Neuron (in vitro differentiated cells): ENCODE measurements at regions not wholly inside any gene's neighbourhood (a gene's known extent, or its start where the extent isn't known, plus 50 kb on each side); places are given as distances from the start of the nearest gene placed in this dataset.
"Not testable (repeated sequence)": the region's sequence is repeated elsewhere in the genome, so short reads cannot be mapped to it uniquely, and the experiment has no call there.

Source experiments
- H2AFZ ChIP-seq: one replicate; pipeline ENCODE4 v1.6.1; 2013; ENCODE audit warnings: low read depth, mild to moderate bottlenecking, inconsistent platforms, low read length, moderate library complexity
- H3K27me3 ChIP-seq: one replicate; pipeline ENCODE4 v1.6.1; 2013; ENCODE audit warnings: low read length; ENCODE audit not compliant: insufficient read depth
- H3K36me3 ChIP-seq: one replicate; pipeline ENCODE4 v1.6.1; 2013; ENCODE audit warnings: low read length; ENCODE audit not compliant: insufficient read depth
- H3K4me1 ChIP-seq: one replicate; pipeline ENCODE4 v1.6.1; 2013; ENCODE audit warnings: low read length; ENCODE audit not compliant: insufficient read depth
- H3K4me3 ChIP-seq: 2 replicates; pipeline ENCODE4 v1.5.1; 2013; ENCODE audit warnings: mild to moderate bottlenecking, low read length, moderate library complexity
- H3K9me3 ChIP-seq: one replicate; pipeline ENCODE4 v1.6.1; 2013; ENCODE audit warnings: low read length

DNA sequence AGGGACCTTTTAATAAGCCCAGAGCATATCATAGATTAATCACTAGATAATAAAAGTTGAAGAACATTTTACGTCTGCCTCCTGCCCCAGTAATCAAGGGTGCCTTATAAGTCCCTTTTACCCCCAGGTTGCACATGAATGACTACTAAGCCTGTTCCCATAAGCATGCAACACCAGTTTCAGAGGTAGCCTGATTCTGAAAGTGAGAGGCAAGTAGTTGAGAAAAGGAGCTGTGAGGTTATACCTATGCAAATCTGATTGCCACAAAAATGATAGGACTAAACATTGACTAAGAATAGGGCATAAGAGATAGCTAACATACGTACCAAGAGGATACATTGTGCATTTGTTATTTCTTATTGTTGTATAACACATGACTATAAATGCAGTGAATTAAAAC, 681.9 kb downstream of the ISL1 start:
- Histone ChIP-seq H3K27me3 (no peaks in the 10 kb centered on the region), H3K9me3 (no peaks in the 10 kb centered on the region), H2AFZ (no peak overlapping the region), H3K4me3 (no peak overlapping the region), H3K4me1 (no peaks in the 10 kb centered on the region), H3K36me3 (no peaks in the 10 kb centered on the region)

DNA sequence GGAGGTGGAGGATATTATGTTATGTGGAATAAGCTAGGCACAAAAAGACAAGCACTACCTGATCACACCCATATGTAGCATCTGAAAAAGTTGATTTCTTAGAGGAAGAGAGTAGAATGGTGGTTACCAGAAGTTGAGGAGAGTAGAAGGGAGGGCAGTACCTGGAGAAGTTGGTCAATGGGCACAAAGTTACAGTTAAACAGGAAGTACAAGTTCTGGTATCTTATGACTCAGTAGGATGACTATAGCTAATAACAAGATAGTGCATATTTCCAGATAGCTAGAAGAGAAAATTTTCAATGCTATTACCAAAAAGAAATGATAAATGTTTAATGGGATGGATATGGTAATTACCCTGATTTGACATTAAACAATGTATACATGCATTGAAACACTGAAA, 686.7 kb downstream of the ISL1 start:
- H3K36me3 ChIP-seq, result no peaks in the 10 kb centered on the region
- no peak overlapping the region for H3K4me3 ChIP-seq
- no peaks in the 10 kb centered on the region for H3K27me3 ChIP-seq
- peaks cover 2% of the 10 kb centered on the region for H3K9me3 ChIP-seq
- no peaks in the 10 kb centered on the region for H3K4me1 ChIP-seq
- H2AFZ ChIP-seq, result no peak overlapping the region

DNA sequence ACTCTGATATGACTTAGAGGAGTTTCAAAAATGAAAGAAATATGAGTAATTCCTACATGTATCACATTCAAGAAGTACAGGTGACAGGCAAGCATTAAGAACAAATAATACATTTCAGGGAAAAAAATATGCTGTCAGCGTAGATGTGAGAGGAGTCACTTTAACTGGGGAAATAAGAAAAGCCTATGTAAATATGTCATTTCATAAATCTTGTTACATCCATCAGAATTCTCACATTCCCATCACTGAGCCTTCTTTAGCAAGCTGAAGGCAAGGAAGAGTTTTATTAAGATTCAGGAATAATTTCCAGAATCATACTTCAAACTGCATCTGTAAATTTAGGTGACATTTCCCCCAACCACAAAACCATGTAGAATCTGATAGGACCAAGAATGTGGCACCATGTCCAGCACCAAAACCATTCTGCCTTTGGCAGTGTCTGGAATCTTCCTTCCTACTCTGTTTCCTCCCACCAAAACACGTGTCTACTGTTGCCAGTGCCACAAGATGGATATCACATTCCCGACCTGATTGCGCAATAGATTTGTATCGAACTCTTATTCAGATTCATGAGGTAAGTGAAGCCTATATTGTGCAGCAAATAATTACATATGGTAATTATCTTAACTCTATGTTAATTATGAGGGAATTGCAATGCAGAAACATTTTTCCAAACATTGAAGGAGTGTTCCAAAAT, 690.9 kb downstream of the ISL1 start:
- H2AFZ ChIP-seq, result no peak overlapping the region
- peaks cover 2% of the 10 kb centered on the region for H3K9me3 ChIP-seq
- H3K27me3 ChIP-seq, result no peaks in the 10 kb centered on the region
- no peak overlapping the region for H3K4me3 ChIP-seq
- H3K36me3 ChIP-seq, result no peaks in the 10 kb centered on the region
- H3K4me1 ChIP-seq, result peaks cover 20% of the 10 kb centered on the region

DNA sequence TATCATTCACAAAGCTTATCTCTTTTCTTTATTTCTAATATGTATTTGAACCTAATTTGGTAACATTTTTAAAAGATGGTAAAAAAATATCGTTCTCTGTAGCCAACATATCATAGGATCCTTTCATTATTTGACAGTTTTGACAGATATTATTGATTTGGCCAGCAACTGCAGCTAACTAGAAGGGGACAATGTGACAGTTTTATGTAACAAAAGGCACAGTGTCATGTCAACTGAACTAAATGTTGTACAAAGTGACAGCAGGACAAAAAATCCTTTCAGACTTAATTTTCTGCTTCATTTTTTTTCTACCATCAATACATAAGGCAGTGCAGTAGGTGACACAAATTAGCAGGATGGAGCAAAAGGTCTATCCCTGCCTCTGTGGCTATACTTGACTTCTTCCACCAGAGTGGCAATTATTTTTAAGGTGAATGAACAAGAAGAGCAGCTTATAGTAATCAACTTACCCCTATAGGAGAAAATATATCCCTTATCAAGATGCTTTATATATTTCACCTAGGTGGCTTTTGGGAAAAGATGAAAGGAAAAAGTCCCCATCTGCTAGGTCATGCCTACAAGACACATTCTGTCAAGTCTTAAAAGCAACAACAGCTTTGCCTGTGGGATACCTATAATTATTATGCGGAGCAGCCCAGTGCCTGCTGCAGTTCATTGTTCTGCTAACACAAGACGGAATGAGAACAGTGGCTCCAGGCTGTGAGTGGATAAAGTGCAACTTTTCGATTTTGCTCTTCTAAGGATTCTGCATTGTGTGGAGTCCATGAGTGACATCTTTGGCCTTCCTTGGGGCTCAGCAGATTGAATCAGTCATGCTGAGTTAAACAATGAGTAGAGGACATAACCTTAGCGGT, 694.9 kb downstream of the ISL1 start:
- H3K27me3 ChIP-seq, result peaks cover 4% of the 10 kb centered on the region
- H3K36me3 ChIP-seq, result no peaks in the 10 kb centered on the region
- peaks cover 14% of the 10 kb centered on the region for H3K9me3 ChIP-seq
- H3K4me3 ChIP-seq, result no peak overlapping the region
- no peak overlapping the region for H2AFZ ChIP-seq
- peaks cover 21% of the 10 kb centered on the region for H3K4me1 ChIP-seq

DNA sequence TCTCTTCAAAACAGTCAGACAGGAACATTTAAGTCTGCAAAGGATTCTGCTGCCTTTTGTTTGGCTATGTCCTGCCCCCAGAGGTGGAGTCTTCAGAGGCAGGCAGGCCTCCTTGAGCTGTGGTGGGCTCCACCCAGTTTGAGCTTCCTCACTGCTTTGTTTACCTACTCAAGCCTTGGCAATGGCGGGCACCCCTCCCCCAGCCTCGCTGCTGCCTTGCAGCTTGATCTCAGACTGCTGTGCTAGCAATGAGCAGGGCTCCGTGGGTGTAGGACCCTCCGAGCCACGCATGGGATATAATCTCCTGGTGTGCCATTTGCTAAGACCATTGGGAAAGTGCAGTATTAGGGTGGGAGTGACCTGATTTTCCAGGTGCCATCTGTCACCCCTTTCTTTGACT, 685.4 kb upstream of the ITGA1 start:
- not testable (repeated sequence) for H3K27me3 ChIP-seq, H3K36me3 ChIP-seq, H3K9me3 ChIP-seq, H3K4me1 ChIP-seq, H2AFZ ChIP-seq, H3K4me3 ChIP-seq

DNA sequence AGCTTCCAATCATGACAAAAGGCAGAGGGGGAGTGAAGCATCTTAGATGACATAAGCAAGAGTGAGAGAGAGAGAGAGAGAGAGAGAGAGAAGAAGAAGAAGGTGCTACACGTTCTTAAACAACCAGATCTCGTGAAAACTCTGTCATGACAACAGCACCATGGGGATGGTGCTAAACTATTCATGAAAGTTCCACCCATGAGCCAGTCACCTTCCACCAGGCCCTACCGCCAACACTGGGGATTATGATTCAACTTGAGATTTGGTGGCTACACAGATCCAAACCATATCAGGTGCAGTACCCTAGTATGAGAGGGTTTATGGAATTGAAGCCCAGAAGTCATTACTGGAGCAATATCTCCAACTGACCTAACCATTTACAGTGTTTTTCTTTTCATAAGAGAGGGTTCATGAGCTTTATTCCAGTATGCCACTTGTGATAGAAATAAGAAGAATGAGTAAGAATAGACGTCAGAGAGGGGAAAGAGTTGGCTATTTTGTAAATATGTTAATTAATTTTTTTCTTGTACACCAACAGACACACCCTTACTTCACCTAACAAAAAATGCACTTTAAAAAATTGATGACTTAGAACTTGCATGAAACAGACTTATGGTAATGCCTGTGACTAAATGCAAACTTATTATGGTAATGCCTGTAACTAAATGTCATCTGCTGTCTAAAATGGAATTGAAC, 680.4 kb upstream of the ITGA1 start:
- Histone ChIP-seq H3K27me3 (no peaks in the 10 kb centered on the region), H3K4me3 (no peak overlapping the region), H3K9me3 (no peaks in the 10 kb centered on the region), H2AFZ (no peak overlapping the region), H3K36me3 (no peaks in the 10 kb centered on the region), H3K4me1 (no peaks in the 10 kb centered on the region)

DNA sequence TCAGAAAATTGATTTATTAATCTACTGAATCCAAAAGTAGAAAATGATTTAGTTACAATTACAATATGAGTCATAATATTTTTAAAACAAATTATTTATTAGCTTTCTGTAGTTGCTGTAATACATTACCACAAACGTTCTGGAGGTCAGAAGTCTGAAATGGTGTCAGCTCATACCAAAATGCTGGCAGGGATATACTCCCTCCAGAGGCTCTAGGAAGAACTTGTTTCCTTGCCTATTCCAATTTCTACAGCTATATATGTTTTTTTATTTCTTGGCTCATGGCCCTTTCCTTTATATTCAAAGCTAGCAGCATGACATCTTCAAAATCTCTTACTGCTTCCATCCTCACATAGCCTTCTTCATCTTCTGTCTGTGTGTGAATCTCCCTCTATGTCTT, 667.9 kb upstream of the ITGA1 start:
- H3K4me1 ChIP-seq, result no peaks in the 10 kb centered on the region
- H3K4me3 ChIP-seq, result no peak overlapping the region
- no peaks in the 10 kb centered on the region for H3K9me3 ChIP-seq
- H2AFZ ChIP-seq, result no peak overlapping the region
- no peaks in the 10 kb centered on the region for H3K27me3 ChIP-seq
- H3K36me3 ChIP-seq, result no peaks in the 10 kb centered on the region

DNA sequence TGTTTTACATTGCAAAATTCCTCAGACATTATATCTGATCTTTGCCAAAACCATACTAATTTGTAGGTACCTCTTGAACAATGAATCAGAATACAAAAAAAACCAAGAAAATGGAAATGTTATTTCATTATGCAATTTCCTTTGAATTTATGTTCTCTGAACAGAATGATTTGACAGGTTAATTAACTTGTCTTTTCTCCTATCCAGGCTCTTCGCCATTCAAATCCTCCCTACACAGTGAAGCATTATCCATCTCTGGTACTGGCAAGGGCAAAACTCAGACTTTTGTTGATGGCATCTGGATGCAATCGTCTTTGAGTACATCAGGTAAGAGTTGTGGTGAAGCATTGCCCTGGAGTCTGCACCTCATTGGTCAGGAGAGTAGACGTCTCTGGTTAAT, 655.7 kb upstream of the ITGA1 start:
- no peak overlapping the region for H2AFZ ChIP-seq
- peaks cover under 1% of the 10 kb centered on the region for H3K4me1 ChIP-seq
- no peaks in the 10 kb centered on the region for H3K9me3 ChIP-seq
- no peaks in the 10 kb centered on the region for H3K36me3 ChIP-seq
- no peaks in the 10 kb centered on the region for H3K27me3 ChIP-seq
- H3K4me3 ChIP-seq, result no peak overlapping the region

DNA sequence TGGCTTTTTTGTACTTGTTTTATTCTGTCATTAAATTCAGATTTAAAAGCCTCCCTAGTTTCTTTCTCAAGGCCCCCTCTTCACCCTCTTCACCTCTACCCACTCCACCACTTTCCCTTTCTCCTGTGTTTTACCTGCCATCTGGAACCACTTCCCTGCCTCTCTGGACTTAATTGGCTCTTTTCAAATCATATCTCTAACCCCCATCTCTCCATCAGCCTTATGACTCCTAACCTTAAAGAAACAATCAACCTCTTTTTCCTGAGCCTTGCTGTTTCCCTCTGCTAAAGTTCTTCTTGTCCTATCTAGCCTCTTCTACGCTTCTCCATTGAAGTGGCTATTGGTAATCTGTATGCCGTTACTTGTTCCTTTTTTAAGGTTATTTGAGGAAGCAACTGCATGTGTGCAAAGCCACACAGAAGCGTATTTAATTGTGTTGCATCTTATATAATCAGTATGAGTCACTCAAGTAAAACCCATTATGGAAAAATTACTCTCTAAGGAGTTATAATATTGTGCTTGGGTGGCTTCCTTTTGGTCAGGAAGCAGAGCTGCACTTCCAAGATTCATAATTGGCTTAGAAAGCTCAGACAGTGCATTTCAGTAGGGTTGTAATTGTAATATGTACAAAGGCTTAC, 653.6 kb upstream of the ITGA1 start:
- no peak overlapping the region for H3K4me3 ChIP-seq
- H3K36me3 ChIP-seq, result no peaks in the 10 kb centered on the region
- H2AFZ ChIP-seq, result no peak overlapping the region
- H3K27me3 ChIP-seq, result no peaks in the 10 kb centered on the region
- peaks cover 4% of the 10 kb centered on the region for H3K4me1 ChIP-seq
- H3K9me3 ChIP-seq, result no peaks in the 10 kb centered on the region

DNA sequence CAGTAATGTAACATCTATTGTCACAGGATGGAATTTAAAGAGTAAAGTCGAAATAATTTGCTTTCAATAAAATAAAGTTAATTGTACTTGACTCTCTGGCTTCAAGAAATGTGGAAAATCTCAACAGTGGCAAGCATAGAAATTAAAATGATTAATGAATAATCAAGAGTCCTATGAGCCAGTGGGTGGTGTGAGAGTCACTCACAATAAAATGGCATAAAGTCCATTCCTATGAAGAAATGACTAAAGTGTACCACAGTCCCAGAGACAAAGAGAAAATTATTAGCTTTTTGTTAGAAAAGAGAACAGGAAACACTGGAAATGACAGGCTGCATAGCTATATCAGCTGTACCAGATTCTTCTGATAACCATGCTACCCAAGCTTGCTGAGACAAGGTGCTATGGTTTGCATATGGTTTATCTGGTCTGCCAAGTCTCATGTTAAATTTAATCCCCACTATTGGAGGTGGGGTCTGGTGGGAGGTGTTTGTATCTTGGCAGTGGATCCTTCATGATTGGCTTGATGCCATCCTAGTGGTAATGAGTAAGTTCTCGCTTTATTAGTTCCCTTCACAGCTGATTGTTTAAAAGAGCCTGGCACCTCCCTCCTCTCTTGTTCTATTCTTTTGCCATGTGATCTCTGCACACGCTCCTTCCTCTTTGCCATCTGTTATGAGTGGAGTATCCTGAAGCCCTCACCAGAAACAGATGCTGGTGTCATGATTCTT, 647.7 kb upstream of the ITGA1 start:
- H3K27me3 ChIP-seq, result no peaks in the 10 kb centered on the region
- H3K9me3 ChIP-seq, result no peaks in the 10 kb centered on the region
- H3K4me1 ChIP-seq, result peaks cover 4% of the 10 kb centered on the region
- no peak overlapping the region for H3K4me3 ChIP-seq
- H2AFZ ChIP-seq, result no peak overlapping the region
- H3K36me3 ChIP-seq, result no peaks in the 10 kb centered on the region

DNA sequence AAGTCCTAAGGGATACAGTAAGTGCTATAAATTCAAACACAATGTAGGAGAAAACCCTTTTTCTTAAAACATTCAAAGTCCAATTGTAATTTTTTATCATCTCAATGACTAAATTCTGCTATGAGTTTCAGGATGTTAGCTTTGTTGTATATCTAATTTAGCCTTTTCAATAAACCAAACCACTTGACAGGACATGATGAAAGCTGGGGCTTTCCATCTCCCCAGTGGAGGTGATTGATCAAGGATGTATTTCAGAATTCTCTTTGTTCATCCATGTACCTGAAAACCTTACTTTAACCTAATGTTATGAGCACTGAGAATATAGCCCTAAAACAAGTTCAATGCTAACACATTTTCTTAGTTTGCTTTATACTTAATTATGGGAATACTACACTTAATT, 639.0 kb upstream of the ITGA1 start:
- H3K9me3 ChIP-seq, result no peaks in the 10 kb centered on the region
- no peak overlapping the region for H3K4me3 ChIP-seq
- no peaks in the 10 kb centered on the region for H3K27me3 ChIP-seq
- no peak overlapping the region for H2AFZ ChIP-seq
- no peaks in the 10 kb centered on the region for H3K36me3 ChIP-seq
- no peaks in the 10 kb centered on the region for H3K4me1 ChIP-seq

DNA sequence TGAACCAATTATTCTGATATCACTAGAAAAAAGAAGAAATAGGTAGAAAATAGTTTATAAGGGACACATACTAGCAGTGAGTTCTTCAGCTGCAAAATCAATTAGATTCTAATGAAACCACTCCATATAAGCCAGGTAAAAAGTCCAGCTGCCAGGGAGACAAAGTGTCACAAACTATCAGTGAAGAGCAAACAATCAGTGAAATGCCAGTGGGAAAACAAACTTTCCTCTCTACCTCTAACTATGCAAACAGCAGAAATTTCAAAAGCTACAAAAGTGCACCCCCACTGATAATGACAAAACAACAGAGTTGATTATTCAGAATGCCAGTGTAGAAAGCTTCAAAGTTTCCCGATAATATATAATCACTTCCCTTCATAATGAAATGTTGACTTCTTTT, 637.2 kb upstream of the ITGA1 start:
- Histone ChIP-seq H3K27me3 (no peaks in the 10 kb centered on the region), H2AFZ (no peak overlapping the region), H3K4me1 (no peaks in the 10 kb centered on the region), H3K36me3 (no peaks in the 10 kb centered on the region), H3K9me3 (no peaks in the 10 kb centered on the region), H3K4me3 (no peak overlapping the region)
